ENCODE measurements at regions not wholly inside any gene's neighbourhood (a gene's known extent, or its start where the extent isn't known, plus 50 kb on each side); places are given as distances from the start of the nearest gene placed in this dataset.

GRCh38 chr10:28836435-28836743 is 159.1 kb downstream of the BAMBI start:
- TF ChIP-seq POLR2A (IDR thresholded peaks at IDR 0.05) (no peak), CTCF (IDR thresholded peaks at IDR 0.05) (no peak), EP300 (IDR thresholded peaks at IDR 0.05) (no peak)

Data from tibial nerve (tissue), 4 donors.